Activated T-helper 17 cell treated with anti-CD3 and anti-CD28 coated beads, Interleukin-2, amount 50 U/mL, for 72 hours (primary cell): ENCODE measurements at regions not wholly inside any gene's neighbourhood (a gene's known extent, or its start where the extent isn't known, plus 50 kb on each side); places are given as distances from the start of the nearest gene placed in this dataset.

Experiments
- ATAC-seq: fragments of 150-1000 bp; cut with Tn5 transposase; replicated peaks from 2 replicates; pipeline ENCODE4 v1.10.0; 2021; ENCODE audit warnings: mild to moderate bottlenecking, moderate library complexity
- H3K27ac Mint-ChIP-seq: one replicate; pipeline ENCODE4 v1.8.0; 2022; ENCODE audit warnings: mixed read lengths
- H3K27me3 Mint-ChIP-seq: one replicate; pipeline ENCODE4 v1.8.0; 2022; ENCODE audit warnings: mixed read lengths
- H3K36me3 Mint-ChIP-seq: one replicate; pipeline ENCODE4 v1.8.0; 2022; ENCODE audit warnings: low read depth, mild to moderate bottlenecking, mixed read lengths
- H3K4me1 Mint-ChIP-seq: one replicate; pipeline ENCODE4 v1.8.0; 2022; ENCODE audit warnings: mixed read lengths
- H3K4me3 Mint-ChIP-seq: one replicate; pipeline ENCODE4 v1.8.0; 2022; ENCODE audit warnings: mild to moderate bottlenecking, mixed read lengths
- H3K9me3 Mint-ChIP-seq: one replicate; pipeline ENCODE4 v1.8.0; 2022; ENCODE audit warnings: mixed read lengths

DNA sequence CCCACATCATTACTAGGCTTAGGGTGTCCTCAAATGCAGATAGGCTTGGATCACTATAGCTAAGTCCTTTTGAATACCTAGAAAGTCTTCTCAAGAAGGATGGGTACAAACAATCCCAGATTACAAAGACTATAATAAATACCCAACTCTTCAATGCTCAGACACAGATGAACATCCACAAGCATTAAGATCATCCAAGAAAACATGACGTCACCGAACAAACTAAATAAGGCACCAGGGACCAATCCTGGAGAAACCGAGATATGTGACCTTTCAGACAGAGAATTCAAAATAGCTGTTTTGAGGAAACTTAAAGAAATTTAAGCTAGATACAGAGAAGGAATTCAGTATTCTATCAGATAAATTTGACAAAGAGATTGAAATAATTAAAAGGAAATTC is 108.0 kb upstream of the PLPP4 start:
- no peak overlapping the region for H3K4me3 Mint-ChIP-seq
- peaks cover 4% of the 10 kb centered on the region for H3K9me3 Mint-ChIP-seq
- ATAC-seq, result no peak
- no peaks in the 10 kb centered on the region for H3K36me3 Mint-ChIP-seq
- no peaks in the 10 kb centered on the region for H3K4me1 Mint-ChIP-seq
- H3K27ac Mint-ChIP-seq, result no peak overlapping the region
- H3K27me3 Mint-ChIP-seq, result peaks cover 10% of the 10 kb centered on the region

GRCh38 chr10:120355425-120355824 is 101.6 kb upstream of the PLPP4 start:
- Mint-ChIP-seq H3K27ac (no peak overlapping the region), H3K4me3 (no peak overlapping the region), H3K9me3 (peaks cover 7% of the 10 kb centered on the region), H3K36me3 (no peaks in the 10 kb centered on the region), H3K4me1 (no peaks in the 10 kb centered on the region), H3K27me3 (no peaks in the 10 kb centered on the region)
- ATAC-seq, result no peak

- Mint-ChIP-seq H3K9me3 (peaks cover 3% of the 10 kb centered on the region), H3K4me1 (no peaks in the 10 kb centered on the region), H3K27me3 (peaks cover 7% of the 10 kb centered on the region), H3K4me3 (no peak overlapping the region), H3K36me3 (no peaks in the 10 kb centered on the region), H3K27ac (no peak overlapping the region)
- no peak for ATAC-seq
Measured at GRCh38 chr10:120360571-120360970, 96.5 kb upstream of the PLPP4 start.

DNA sequence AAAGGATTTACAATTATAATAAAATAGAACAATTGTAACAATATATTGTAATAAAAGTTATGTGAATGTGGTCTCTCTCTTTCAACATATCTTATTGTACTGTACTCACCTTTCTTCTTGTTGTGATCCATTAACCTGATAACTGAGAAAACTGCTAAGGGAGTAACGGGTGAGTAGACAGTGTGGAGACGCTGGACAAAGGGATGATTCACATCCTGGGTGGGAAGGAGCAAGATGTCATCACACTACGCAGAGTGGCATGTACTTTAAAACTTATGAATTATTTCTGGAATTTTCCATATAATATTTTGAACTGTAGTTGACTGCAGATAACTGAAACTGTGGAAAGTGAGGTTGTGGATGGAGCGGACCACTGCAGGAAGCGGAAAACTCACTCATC is 91.2 kb upstream of the PLPP4 start:
- Mint-ChIP-seq H3K27ac (no peak overlapping the region), H3K4me1 (no peaks in the 10 kb centered on the region), H3K27me3 (peaks cover 7% of the 10 kb centered on the region), H3K9me3 (no peaks in the 10 kb centered on the region), H3K4me3 (no peak overlapping the region), H3K36me3 (no peaks in the 10 kb centered on the region)
- no peak for ATAC-seq

DNA sequence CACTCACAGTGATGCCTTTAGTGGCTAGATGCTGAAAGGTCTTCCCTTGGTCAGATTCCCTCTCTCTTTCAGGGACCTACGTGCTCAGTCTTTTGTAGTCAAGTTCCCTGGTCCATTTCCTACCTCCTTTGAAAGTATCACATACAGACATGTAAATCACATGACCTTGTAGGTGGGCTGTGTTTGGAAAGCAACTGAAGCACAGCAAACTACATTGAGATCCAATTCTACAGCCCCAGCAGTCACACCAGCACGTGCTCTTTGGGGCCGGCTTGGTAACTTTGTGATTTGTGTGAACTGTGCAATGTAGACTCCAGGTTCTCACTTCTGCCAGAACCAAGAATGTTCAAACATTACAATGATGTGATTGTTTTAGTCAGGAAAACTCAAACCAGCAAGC is 89.7 kb upstream of the PLPP4 start:
- ATAC-seq, result no peak
- Mint-ChIP-seq H3K27ac (no peak overlapping the region), H3K9me3 (no peaks in the 10 kb centered on the region), H3K4me3 (no peak overlapping the region), H3K27me3 (peaks cover 11% of the 10 kb centered on the region), H3K36me3 (no peaks in the 10 kb centered on the region), H3K4me1 (no peaks in the 10 kb centered on the region)

DNA sequence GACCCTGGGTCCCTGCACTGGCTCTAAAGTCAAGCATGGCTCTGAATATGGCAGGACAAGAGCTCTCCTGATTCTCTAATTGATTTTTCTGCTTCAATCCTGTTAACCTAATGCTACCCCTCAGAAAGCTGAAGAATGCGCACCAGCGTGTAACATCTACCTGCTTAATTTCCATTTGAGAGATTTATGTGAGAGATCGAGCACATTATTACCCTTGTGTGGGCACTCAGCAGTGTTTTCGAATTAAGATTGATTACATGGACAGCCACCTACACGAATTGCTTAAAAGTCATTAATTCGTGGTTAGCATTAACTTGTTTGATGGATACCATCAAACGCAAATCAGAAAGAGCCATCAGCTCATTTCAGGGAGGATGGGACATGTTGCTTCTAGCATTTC is 88.7 kb upstream of the PLPP4 start:
- H3K4me3 Mint-ChIP-seq, result no peak overlapping the region
- H3K9me3 Mint-ChIP-seq, result no peaks in the 10 kb centered on the region
- ATAC-seq, result no peak
- H3K27ac Mint-ChIP-seq, result no peak overlapping the region
- no peaks in the 10 kb centered on the region for H3K4me1 Mint-ChIP-seq
- H3K36me3 Mint-ChIP-seq, result no peaks in the 10 kb centered on the region
- peaks cover 5% of the 10 kb centered on the region for H3K27me3 Mint-ChIP-seq

DNA sequence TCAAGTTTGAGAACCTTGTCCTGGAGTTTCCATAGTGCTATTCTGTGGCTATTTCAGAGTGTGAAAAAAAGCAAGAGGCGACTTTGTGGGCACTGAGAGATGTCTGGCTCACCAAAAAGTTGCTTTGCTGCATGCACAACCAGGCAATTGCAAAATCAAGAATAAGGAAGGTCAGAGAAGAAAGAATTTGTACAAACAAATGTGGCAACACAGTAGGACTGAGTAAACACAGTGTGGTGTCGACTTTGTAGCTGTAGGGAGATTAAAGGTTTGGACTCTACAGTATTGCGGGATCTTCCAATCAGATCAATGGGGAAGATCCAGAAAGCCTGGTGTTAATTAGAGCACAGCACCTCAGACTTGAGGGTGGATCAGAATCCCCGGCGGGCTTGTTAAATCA is 88.1 kb upstream of the PLPP4 start:
- no peaks in the 10 kb centered on the region for H3K36me3 Mint-ChIP-seq
- H3K4me1 Mint-ChIP-seq, result no peaks in the 10 kb centered on the region
- H3K27me3 Mint-ChIP-seq, result peaks cover 4% of the 10 kb centered on the region
- H3K4me3 Mint-ChIP-seq, result no peak overlapping the region
- no peak for ATAC-seq
- no peaks in the 10 kb centered on the region for H3K9me3 Mint-ChIP-seq
- no peak overlapping the region for H3K27ac Mint-ChIP-seq

DNA sequence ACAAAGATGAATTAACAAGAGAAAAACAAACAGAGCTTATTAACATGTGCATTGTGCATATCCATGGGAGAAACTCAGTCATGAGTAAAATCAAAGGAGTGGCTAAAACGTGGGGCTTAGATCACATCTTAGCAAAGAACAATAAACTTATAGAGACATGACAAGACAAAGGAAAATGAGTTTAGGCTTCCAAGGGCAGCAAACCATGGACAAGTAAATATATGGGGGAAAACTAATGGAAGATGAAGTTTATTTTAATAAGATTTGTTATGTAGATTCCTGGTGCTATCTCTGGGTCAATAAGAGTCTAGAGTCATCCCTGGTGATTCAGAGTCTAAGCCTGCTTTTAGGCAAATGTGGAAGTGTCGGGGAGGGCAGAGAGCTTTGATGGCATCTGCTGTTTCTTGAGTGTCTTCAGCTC is 87.2 kb upstream of the PLPP4 start:
- ATAC-seq, result no peak
- no peak overlapping the region for H3K4me3 Mint-ChIP-seq
- H3K4me1 Mint-ChIP-seq, result no peaks in the 10 kb centered on the region
- H3K36me3 Mint-ChIP-seq, result no peaks in the 10 kb centered on the region
- peaks cover 8% of the 10 kb centered on the region for H3K27me3 Mint-ChIP-seq
- H3K9me3 Mint-ChIP-seq, result no peaks in the 10 kb centered on the region
- no peak overlapping the region for H3K27ac Mint-ChIP-seq

DNA sequence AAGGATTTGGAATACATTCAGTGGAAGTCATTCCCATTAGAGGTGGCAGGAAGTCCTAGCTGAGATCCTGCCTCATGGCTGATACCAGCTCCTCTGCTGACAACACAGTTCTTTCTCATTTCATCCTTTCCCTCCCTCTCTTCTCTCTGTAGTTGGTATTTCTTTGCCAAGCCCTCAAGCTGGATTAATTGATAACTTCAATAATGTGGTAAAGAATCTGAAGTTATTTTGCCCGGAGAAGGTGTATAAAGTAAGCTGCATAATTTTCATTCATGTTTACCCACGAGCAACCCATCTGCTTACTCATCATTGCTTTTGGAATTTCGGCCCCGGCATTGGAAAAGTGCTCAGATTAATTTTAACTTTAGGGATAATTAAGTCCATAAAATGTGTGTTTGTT is 85.2 kb upstream of the PLPP4 start:
- Mint-ChIP-seq H3K9me3 (no peaks in the 10 kb centered on the region), H3K4me1 (no peaks in the 10 kb centered on the region), H3K27me3 (peaks cover 8% of the 10 kb centered on the region), H3K36me3 (no peaks in the 10 kb centered on the region), H3K27ac (no peak overlapping the region), H3K4me3 (no peak overlapping the region)
- no peak for ATAC-seq

- no peaks in the 10 kb centered on the region for H3K4me1 Mint-ChIP-seq
- ATAC-seq, result no peak
Measured at GRCh38 chr10:120372917-120373316, 84.1 kb upstream of the PLPP4 start.

GRCh38 chr10:120375666-120376065 is 81.4 kb upstream of the PLPP4 start:
- Mint-ChIP-seq H3K4me1 (no peaks in the 10 kb centered on the region), H3K4me3 (no peak overlapping the region), H3K9me3 (no peaks in the 10 kb centered on the region), H3K36me3 (no peaks in the 10 kb centered on the region), H3K27me3 (peaks cover 12% of the 10 kb centered on the region), H3K27ac (no peak overlapping the region)
- ATAC-seq, result no peak

More at GRCh38 chr10:120372917-120373316, 84.1 kb upstream of the PLPP4 start:
- Mint-ChIP-seq H3K27ac (no peak overlapping the region), H3K4me3 (no peak overlapping the region), H3K9me3 (no peaks in the 10 kb centered on the region), H3K27me3 (peaks cover 8% of the 10 kb centered on the region), H3K36me3 (no peaks in the 10 kb centered on the region)

DNA sequence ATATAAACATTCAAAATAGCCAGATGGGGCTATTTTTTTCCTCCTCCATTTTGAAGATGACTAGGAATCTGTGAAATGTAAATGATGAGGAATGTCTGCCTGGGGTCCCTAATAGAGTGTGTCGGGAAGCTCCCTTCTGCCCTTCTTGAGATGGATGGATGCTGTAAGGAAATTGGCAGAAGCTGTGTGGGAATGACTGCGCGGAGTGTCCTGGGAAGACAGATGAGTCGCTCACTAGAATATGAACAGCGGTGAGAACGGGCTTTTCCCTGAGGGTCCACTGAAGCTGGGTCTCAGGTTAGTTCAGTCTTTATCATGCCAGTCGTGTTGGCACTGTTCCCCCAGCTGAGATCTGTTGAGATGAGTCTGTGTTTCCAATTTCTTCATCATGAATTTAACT is 75.1 kb upstream of the PLPP4 start:
- H3K27me3 Mint-ChIP-seq, result peaks cover 11% of the 10 kb centered on the region
- no peaks in the 10 kb centered on the region for H3K4me1 Mint-ChIP-seq
- H3K4me3 Mint-ChIP-seq, result no peak overlapping the region
- no peak overlapping the region for H3K27ac Mint-ChIP-seq
- ATAC-seq, result no peak
- no peaks in the 10 kb centered on the region for H3K9me3 Mint-ChIP-seq
- H3K36me3 Mint-ChIP-seq, result no peaks in the 10 kb centered on the region

- H3K27me3 Mint-ChIP-seq, result peaks cover 11% of the 10 kb centered on the region
- H3K36me3 Mint-ChIP-seq, result no peaks in the 10 kb centered on the region
- no peaks in the 10 kb centered on the region for H3K4me1 Mint-ChIP-seq
- ATAC-seq, result no peak
- no peak overlapping the region for H3K27ac Mint-ChIP-seq
- H3K4me3 Mint-ChIP-seq, result no peak overlapping the region
- H3K9me3 Mint-ChIP-seq, result no peaks in the 10 kb centered on the region
Measured at GRCh38 chr10:120382360-120382759, 74.7 kb upstream of the PLPP4 start.

DNA sequence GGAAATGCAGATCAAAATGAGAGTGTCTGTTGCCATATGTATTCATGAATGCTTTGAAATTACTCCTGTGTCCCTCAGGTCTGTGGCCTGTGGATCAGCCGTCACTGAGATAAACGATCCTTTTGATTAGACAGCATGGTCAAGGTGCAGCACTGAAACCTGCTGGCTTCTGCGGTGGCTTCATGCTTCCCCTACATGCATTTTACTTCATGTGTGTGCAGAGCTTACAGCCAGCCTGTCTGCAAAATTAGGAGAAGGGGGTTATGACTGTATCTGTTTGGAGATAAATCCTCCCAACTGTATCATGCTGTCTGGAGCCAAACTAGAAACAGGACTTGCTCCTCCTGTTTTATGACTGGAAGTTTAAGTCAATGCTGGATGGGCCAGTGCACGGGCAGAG is 71.0 kb upstream of the PLPP4 start:
- Mint-ChIP-seq H3K27ac (no peak overlapping the region), H3K36me3 (no peaks in the 10 kb centered on the region), H3K9me3 (no peaks in the 10 kb centered on the region), H3K27me3 (peaks cover 6% of the 10 kb centered on the region), H3K4me1 (no peaks in the 10 kb centered on the region), H3K4me3 (no peak overlapping the region)
- ATAC-seq, result no peak

GRCh38 chr10:120386896-120387295 is 70.1 kb upstream of the PLPP4 start:
- ATAC-seq, result no peak
- peaks cover 6% of the 10 kb centered on the region for H3K27me3 Mint-ChIP-seq

GRCh38 chr10:120387326-120387725 is 69.7 kb upstream of the PLPP4 start:
- no peak for ATAC-seq

More at GRCh38 chr10:120386896-120387295, 70.1 kb upstream of the PLPP4 start:
- H3K4me3 Mint-ChIP-seq, result no peak overlapping the region
- H3K27ac Mint-ChIP-seq, result no peak overlapping the region
- H3K4me1 Mint-ChIP-seq, result no peaks in the 10 kb centered on the region
- no peaks in the 10 kb centered on the region for H3K36me3 Mint-ChIP-seq
- H3K9me3 Mint-ChIP-seq, result no peaks in the 10 kb centered on the region

More at GRCh38 chr10:120387326-120387725, 69.7 kb upstream of the PLPP4 start:
- Mint-ChIP-seq H3K9me3 (no peaks in the 10 kb centered on the region), H3K4me1 (no peaks in the 10 kb centered on the region), H3K27ac (no peak overlapping the region), H3K36me3 (no peaks in the 10 kb centered on the region), H3K27me3 (peaks cover 6% of the 10 kb centered on the region), H3K4me3 (no peak overlapping the region)
